NCI-H1930 (cell line): ENCODE measurements at regions not wholly inside any gene's neighbourhood (a gene's known extent, or its start where the extent isn't known, plus 50 kb on each side); places are given as distances from the start of the nearest gene placed in this dataset.

Experiments
- DNase-seq, 2 experiments: peaks; one replicate each; lab custom pipeline; 2025; lab: John Stamatoyannopoulos, UW

GRCh38 chr2:48140586-48140985, 173.9 kb upstream of the FOXN2 start:
- no peak for DNase-seq

- DNase-seq: no peak
These were observed 169.7 kb upstream of the FOXN2 start for GRCh38 chr2:48144777-48145176.

- no peak for DNase-seq
These were observed 168.5 kb upstream of the FOXN2 start for GRCh38 chr2:48145845-48146452.

- DNase-seq: no peak
These were observed 167.9 kb upstream of the FOXN2 start for GRCh38 chr2:48146552-48146951.

- no peak for DNase-seq
These were observed 166.8 kb upstream of the FOXN2 start for GRCh38 chr2:48147719-48148118.

- no peak for DNase-seq
These were observed 165.5 kb upstream of the FOXN2 start for GRCh38 chr2:48148841-48149430.

GRCh38 chr2:48157150-48157549, 157.3 kb upstream of the FOXN2 start:
- no peak for DNase-seq

GRCh38 chr2:48161628-48162027, 152.9 kb upstream of the FOXN2 start:
- no peak for DNase-seq

GRCh38 chr2:48162742-48163141, 151.7 kb upstream of the FOXN2 start:
- no peak for DNase-seq

- DNase-seq: no peak
These were observed 149.3 kb upstream of the FOXN2 start for GRCh38 chr2:48165070-48165753.

- DNase-seq: no peak
These were observed 145.3 kb upstream of the FOXN2 start for GRCh38 chr2:48169141-48169592.

- DNase-seq: no peak
These were observed 144.2 kb upstream of the FOXN2 start for GRCh38 chr2:48170281-48170680.

- no peak for DNase-seq
These were observed 141.3 kb upstream of the FOXN2 start for GRCh38 chr2:48173141-48173540.

- no peak for DNase-seq
These were observed 140.0 kb upstream of the FOXN2 start for GRCh38 chr2:48174503-48174902.

- DNase-seq: no peak
These were observed 139.2 kb upstream of the FOXN2 start for GRCh38 chr2:48175254-48175653.

- DNase-seq: no peak
These were observed 138.8 kb upstream of the FOXN2 start for GRCh38 chr2:48175656-48176055.

- DNase-seq: no peak
These were observed 137.6 kb upstream of the FOXN2 start for GRCh38 chr2:48176876-48177275.

GRCh38 chr2:48178611-48179010, 135.9 kb upstream of the FOXN2 start:
- DNase-seq: no peak

GRCh38 chr2:48180557-48180956, 133.9 kb upstream of the FOXN2 start:
- no peak for DNase-seq

- no peak for DNase-seq
These were observed 131.2 kb upstream of the FOXN2 start for GRCh38 chr2:48183276-48183675.

GRCh38 chr2:48183991-48184390, 130.5 kb upstream of the FOXN2 start:
- DNase-seq: no peak

GRCh38 chr2:48187503-48187902, 127.0 kb upstream of the FOXN2 start:
- DNase-seq: no peak

- no peak for DNase-seq
These were observed 124.8 kb upstream of the FOXN2 start for GRCh38 chr2:48189552-48190228.
